PC-3 (cell line): ENCODE measurements at regions not wholly inside any gene's neighbourhood (a gene's known extent, or its start where the extent isn't known, plus 50 kb on each side); places are given as distances from the start of the nearest gene placed in this dataset.

Source experiments
- ATAC-seq: fragments of 200-7000 bp; cut with Tn5 transposase; 2 replicates; pipeline ENCODE4 v1.9.1; 2020; ENCODE audit warnings: mild to moderate bottlenecking, moderate library complexity
- BruUV-seq: library from RNA; stranded (reverse); fragments of 400-500 nt; replicated peaks from 2 replicates; lab custom pipeline; 2021; lab: Mats Ljungman, UMichigan
- CTCF ChIA-PET: fragments of 300-600 bp; sonication (Branson Sonifier 250); formaldehyde crosslinking; loops from one replicate; lab custom pipeline; 2022; ENCODE audit warnings: antibody characterized with exemption; lab: Charles Lee
- POLR2A ChIA-PET: fragments of 300-600 bp; sonication (Branson Sonifier 250); formaldehyde crosslinking; loops from one replicate; lab custom pipeline; 2022; ENCODE audit warnings: antibody characterized with exemption; ENCODE audit not compliant: unreplicated experiment; lab: Charles Lee
- DNase-seq: peaks from one replicate; pipeline ENCODE4 v3.0.0-alpha.2; 2015
- H2AFZ ChIP-seq: fragments of 300-600 bp; sonication (generic); 2 replicates; pipeline ENCODE4 v1.6.0; 2016; ENCODE audit warnings: antibody characterized with exemption, low read length
- H3F3A ChIP-seq: fragments of 300-600 bp; sonication (generic); one replicate; pipeline ENCODE4 v1.6.0; 2017; ENCODE audit warnings: antibody characterized with exemption, low read length, control low read depth, mild to moderate bottlenecking; ENCODE audit not compliant: unreplicated experiment
- H3K27ac ChIP-seq: fragments of 300-600 bp; sonication (generic); 2 replicates; pipeline ENCODE4 v1.5.1; 2016; ENCODE audit warnings: mild to moderate bottlenecking, low read length
- H3K27me3 ChIP-seq: fragments of 300-600 bp; sonication (generic); 2 replicates; pipeline ENCODE4 v1.6.1; 2016; ENCODE audit warnings: low read length, mixed read lengths
- H3K36me3 ChIP-seq: fragments of 300-600 bp; sonication (generic); 2 replicates; pipeline ENCODE4 v1.6.1; 2016; ENCODE audit warnings: low read depth, mixed run types, low read length, mixed read lengths
- H3K4me1 ChIP-seq: fragments of 300-600 bp; sonication (generic); 2 replicates; pipeline ENCODE4 v1.5.1; 2016; ENCODE audit warnings: low read length; ENCODE audit not compliant: insufficient read depth
- H3K4me2 ChIP-seq: fragments of 300-600 bp; sonication (generic); 2 replicates; pipeline ENCODE4 v1.6.0; 2016; ENCODE audit warnings: low read length
- H3K4me3 ChIP-seq: fragments of 300-600 bp; sonication (generic); 2 replicates; pipeline ENCODE4 v1.5.1; 2016; ENCODE audit warnings: mild to moderate bottlenecking, low read length, mixed read lengths
- H3K79me2 ChIP-seq: fragments of 300-600 bp; sonication (generic); 2 replicates; pipeline ENCODE4 v1.6.1; 2017; ENCODE audit warnings: low read length, mixed read lengths
- H3K9ac ChIP-seq: fragments of 300-600 bp; sonication (generic); 2 replicates; pipeline ENCODE4 v1.6.0; 2016; ENCODE audit warnings: mild to moderate bottlenecking, low read length
- H3K9me2 ChIP-seq: fragments of 300-600 bp; sonication (generic); replicated peaks from 2 replicates; pipeline ENCODE4 v1.6.1; 2016; ENCODE audit warnings: mixed run types, low read length, mixed read lengths
- H3K9me3 ChIP-seq: fragments of 300-600 bp; sonication (generic); 2 replicates; pipeline ENCODE4 v1.6.1; 2016; ENCODE audit warnings: low read length, mixed read lengths
- H4K20me1 ChIP-seq: fragments of 300-600 bp; sonication (generic); 2 replicates; pipeline ENCODE4 v1.6.1; 2016; ENCODE audit warnings: low read length, mixed read lengths
- EZH2 ChIP-seq: fragments of 300-600 bp; sonication (generic); IDR thresholded peaks from one replicate; pipeline ENCODE4 v1.6.1; 2017; ENCODE audit warnings: antibody characterized with exemption, mild to moderate bottlenecking, low read length; ENCODE audit not compliant: unreplicated experiment
- EZH2phosphoT487 ChIP-seq: fragments of 300-600 bp; sonication (generic); IDR thresholded peaks from 2 replicates; pipeline ENCODE4 v1.6.1; 2018; ENCODE audit warnings: mild to moderate bottlenecking, antibody characterized with exemption, low read length, borderline replicate concordance
- intact Hi-C: fragments of 100-400 bp; cut with micrococcal nuclease; formaldehyde crosslinking; loops from 2 replicates; pipeline ENCODE4 v1.9.0; 2023
- TF ChIP-seq, protein P1 (sequence below): fragments of 300-600 bp; sonication (generic); conservative IDR thresholded peaks from 2 replicates; pipeline ENCODE4 v1.5.1; 2017; ENCODE audit warnings: antibody characterized with exemption, low read depth, mild to moderate bottlenecking, low read length

DNA sequence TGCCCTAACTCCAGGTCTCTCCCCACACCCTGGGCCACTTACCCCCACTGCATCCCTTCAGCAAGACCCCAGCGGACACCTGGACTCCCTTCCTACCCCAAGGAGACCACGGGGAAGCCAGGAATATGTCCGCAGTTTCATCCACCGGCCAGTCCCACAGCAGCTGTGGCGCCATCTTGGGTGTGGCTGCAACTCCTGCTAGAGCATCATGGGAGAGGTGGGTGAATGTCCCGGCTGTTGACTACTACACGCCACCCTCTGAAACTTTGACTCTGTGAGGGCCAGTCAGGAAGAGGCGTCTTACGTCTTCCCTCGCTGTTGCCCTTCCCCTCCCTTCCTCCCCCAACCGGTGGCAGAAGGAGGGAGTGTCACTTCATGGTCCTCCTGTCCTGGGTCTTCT is 238.3 kb upstream of the RNF32 start:
- no peak for ATAC-seq

DNA sequence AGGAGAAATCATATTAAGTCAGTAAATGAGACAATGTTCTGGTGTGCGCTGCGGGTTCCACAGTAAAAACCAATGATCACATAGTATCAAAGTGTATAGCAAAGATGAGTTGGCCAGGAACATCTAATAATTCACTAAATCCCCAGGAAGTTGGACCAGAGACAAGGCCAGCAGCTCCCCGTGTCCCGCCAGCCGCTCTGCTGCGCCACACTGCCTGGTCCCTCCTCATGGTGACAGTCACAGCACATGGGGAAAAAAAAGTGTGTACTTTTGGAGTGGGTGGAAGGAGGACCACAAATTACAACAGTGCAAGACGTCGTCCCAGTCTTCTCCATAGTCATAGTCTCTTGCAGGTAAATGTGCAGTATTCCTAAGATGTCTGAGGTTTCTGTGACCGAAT is 239.0 kb upstream of the RNF32 start:
- no peak overlapping the region for H3K4me3 ChIP-seq
- no peak overlapping the region for H3K4me2 ChIP-seq
- intact Hi-C loops = no loop called here
- H3K4me1 ChIP-seq = no peaks in the 10 kb centered on the region
- H3K27ac ChIP-seq = no peak overlapping the region
- no peak for DNase-seq
- no TSS peak for BruUV-seq
- ATAC-seq = no peak
- no peaks in the 10 kb centered on the region for H3F3A ChIP-seq
- H3K27me3 ChIP-seq = peaks cover 40% of the 10 kb centered on the region
- H3K9me2 ChIP-seq = no peaks in the 10 kb centered on the region
- no peaks in the 10 kb centered on the region for H4K20me1 ChIP-seq
- H3K9me3 ChIP-seq = 0 out of 2 replicates have a peak, but pooled peaks cover 3% of the 10 kb centered on the region
- H3K79me2 ChIP-seq = no peaks in the 10 kb centered on the region
- CTCF ChIA-PET = no interaction called here
- POLR2A ChIA-PET = no interaction called here
- H2AFZ ChIP-seq = no peak overlapping the region
- no peaks in the 10 kb centered on the region for H3K36me3 ChIP-seq
- H3K9ac ChIP-seq = no peak overlapping the region
- TF ChIP-seq EZH2 (no peak), EZH2phosphoT487 (no peak)
- TF ChIP-seq, protein P1, sequence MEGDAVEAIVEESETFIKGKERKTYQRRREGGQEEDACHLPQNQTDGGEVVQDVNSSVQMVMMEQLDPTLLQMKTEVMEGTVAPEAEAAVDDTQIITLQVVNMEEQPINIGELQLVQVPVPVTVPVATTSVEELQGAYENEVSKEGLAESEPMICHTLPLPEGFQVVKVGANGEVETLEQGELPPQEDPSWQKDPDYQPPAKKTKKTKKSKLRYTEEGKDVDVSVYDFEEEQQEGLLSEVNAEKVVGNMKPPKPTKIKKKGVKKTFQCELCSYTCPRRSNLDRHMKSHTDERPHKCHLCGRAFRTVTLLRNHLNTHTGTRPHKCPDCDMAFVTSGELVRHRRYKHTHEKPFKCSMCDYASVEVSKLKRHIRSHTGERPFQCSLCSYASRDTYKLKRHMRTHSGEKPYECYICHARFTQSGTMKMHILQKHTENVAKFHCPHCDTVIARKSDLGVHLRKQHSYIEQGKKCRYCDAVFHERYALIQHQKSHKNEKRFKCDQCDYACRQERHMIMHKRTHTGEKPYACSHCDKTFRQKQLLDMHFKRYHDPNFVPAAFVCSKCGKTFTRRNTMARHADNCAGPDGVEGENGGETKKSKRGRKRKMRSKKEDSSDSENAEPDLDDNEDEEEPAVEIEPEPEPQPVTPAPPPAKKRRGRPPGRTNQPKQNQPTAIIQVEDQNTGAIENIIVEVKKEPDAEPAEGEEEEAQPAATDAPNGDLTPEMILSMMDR = no peak

More for the DNA sequence above, 238.3 kb upstream of the RNF32 start:
- Histone ChIP-seq H3K79me2 (no peaks in the 10 kb centered on the region), H3K9ac (no peak overlapping the region), H3K4me2 (no peak overlapping the region), H3K9me3 (0 out of 2 replicates have a peak, but pooled peaks cover 5% of the 10 kb centered on the region), H3F3A (no peaks in the 10 kb centered on the region), H3K9me2 (no peaks in the 10 kb centered on the region), H3K4me1 (no peaks in the 10 kb centered on the region), H3K4me3 (no peak overlapping the region), H3K36me3 (no peaks in the 10 kb centered on the region), H2AFZ (no peak overlapping the region), H3K27ac (no peak overlapping the region), H3K27me3 (peaks cover 35% of the 10 kb centered on the region), H4K20me1 (no peaks in the 10 kb centered on the region)
- intact Hi-C loops = no loop called here
- no TSS peak for BruUV-seq
- POLR2A ChIA-PET = no interaction called here
- DNase-seq = no peak
- CTCF ChIA-PET = no interaction called here
- TF ChIP-seq EZH2phosphoT487 (no peak), EZH2 (no peak)
- TF ChIP-seq, protein P1 = no peak

DNA sequence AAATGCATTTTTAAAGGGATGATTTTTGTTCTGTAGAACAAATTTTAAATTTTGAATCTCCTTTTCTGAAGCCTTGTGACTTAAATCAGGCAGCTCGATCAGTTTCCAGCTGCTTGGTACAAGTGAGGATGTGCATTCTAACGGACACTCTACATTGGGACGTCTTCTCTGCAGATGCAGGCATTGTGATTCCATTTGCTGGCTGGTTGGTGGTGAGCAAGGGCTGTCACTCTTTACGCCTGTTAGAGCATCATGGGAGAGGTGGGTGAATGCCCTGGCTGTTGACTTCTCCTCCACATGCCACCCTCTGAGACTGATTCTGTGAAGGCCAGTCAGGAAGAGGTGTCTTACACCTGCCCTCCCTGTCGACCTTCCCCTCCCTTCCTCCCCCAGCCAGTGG is 240.5 kb upstream of the RNF32 start:
- no peaks in the 10 kb centered on the region for H3K79me2 ChIP-seq
- H3K27ac ChIP-seq = no peak overlapping the region
- TF ChIP-seq, protein P1 = no peak
- no peaks in the 10 kb centered on the region for H3K36me3 ChIP-seq
- intact Hi-C loops = no loop called here
- no peak overlapping the region for H3K4me2 ChIP-seq
- ChIA-PET POLR2A (no interaction called here), CTCF (no interaction called here)
- H3K9me3 ChIP-seq = no peaks in the 10 kb centered on the region
- no peaks in the 10 kb centered on the region for H3F3A ChIP-seq
- H3K9ac ChIP-seq = no peak overlapping the region
- BruUV-seq = no TSS peak
- H2AFZ ChIP-seq = no peak overlapping the region
- H3K27me3 ChIP-seq = peaks cover 54% of the 10 kb centered on the region
- no peak overlapping the region for H3K4me3 ChIP-seq
- DNase-seq (no peak), ATAC-seq (no peak)
- H4K20me1 ChIP-seq = no peaks in the 10 kb centered on the region
- H3K4me1 ChIP-seq = no peaks in the 10 kb centered on the region
- H3K9me2 ChIP-seq = no peaks in the 10 kb centered on the region
